ENCODE measurements at regions not wholly inside any gene's neighbourhood (a gene's known extent, or its start where the extent isn't known, plus 50 kb on each side); places are given as distances from the start of the nearest gene placed in this dataset.

- ATAC-seq: no peak
- no peak for DNase-seq
- intact Hi-C loops (cut with DNase I): no loop called here
Observed at GRCh38 chr20:50256577-50256976, 65.9 kb downstream of the CEBPB start.

DNA sequence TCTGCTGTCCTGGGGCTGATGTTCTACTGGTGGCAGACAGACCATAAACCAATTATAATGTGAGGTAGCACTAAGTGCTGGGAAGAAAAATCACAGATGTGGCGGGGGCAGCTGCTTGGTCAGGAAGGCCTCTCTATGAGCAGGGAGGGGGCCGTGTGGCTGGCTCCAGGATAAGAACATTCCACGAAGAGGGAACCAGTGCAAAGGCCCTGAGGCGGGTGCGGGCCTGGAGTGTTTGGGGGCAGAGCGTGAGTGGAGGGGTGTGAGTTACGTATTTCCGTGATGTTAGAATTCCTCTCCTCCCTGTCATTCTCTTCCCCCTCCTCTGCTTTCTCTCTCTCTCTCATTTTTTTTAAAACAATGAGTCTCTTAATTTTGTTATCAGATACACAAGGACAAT, 67.2 kb downstream of the CEBPB start:
- ATAC-seq (no peak), DNase-seq (no peak)
- intact Hi-C loops (cut with DNase I): no loop called here

GRCh38 chr20:50258790-50259483, 68.3 kb downstream of the CEBPB start:
- no peak for ATAC-seq
- DNase-seq: no peak
- intact Hi-C loops (cut with DNase I): no loop called here

DNA sequence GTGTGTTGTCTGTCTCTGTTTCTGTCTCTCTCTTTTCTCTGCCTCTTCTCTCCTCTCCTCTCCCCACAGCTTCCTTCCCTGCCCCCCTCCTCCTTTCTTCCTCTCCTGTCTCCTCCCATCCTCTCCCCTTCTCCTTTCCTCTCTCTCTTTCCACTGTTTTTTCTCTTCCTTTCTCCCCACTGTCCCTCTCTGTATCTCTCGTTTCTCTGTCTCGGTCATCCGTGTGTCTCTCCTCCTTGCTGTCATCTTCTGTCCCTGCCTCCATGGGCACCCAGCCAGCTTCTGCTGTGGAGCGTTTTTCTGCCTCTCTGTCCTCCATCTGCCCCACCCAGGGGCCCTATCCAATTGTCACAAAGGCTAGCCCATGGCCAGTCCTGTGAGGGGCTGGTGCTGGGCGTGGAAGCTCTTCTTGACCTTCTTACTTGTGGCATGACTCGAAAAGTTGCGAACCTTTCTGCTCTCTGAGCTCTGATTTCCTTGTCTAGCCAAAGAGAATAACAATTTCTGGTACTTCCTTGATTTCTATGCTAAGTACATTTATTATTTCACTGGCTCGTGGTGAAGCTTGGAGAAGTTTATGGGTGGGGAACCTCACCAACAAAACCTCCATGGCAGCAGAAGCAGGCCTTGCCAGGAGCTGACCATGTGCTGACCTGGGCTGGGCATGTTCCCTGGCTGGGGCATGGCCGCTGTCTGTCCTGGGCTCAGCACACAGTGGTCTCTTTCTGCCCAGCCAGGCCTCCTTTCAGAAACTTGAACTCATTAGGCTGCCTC, 69.3 kb downstream of the CEBPB start:
- peak; percentile 72 for DNase-seq
- peak; percentile 15 to 59 for ATAC-seq
- intact Hi-C loops (cut with DNase I): no loop called here

GRCh38 chr20:50260479-50261221, 70.0 kb downstream of the CEBPB start:
- DNase-seq (no peak), ATAC-seq (peak; percentile 36 to 58)
- intact Hi-C loops (cut with DNase I): no loop called here

DNA sequence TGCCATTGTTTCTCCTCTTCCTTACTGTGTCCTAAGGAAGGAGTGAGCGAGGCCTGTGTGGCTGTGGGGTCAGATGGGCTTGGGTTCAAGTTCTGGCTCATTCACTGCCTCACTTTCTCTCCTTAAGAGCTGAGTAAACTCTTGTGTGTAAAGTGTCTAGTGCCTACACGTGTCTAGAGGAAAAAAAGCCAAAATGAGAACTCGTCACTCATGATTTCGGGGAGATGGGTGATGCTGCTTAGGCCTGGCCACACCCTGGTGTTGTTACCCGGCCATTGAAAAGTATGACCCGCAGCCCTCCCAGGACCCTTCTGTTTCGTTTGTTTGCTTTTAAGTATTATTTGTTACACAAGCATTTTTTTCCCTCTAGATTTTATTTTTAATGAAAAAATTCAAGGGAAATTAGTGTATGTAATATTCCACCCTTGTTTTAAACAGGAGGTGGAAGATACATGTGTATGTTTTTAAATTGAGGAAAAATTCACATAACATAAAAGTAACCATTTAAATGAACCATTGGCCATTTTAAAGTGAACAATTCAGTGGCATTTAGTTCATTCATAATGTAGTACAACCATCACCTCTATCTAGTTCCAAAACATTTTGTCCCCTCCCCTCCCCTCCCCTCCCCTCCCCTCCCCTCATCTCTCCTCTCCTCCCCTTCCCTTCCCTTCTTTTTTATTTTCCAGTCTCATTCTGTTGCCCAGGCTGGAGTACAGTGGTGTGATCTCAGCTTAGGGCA, 71.0 kb downstream of the CEBPB start:
- ATAC-seq (no peak), DNase-seq (no peak)
- intact Hi-C loops (cut with DNase I): no loop called here

GRCh38 chr20:50263831-50264230, 73.2 kb downstream of the CEBPB start:
- DNase-seq (no peak), ATAC-seq (no peak)
- intact Hi-C loops (cut with DNase I): no loop called here

DNA sequence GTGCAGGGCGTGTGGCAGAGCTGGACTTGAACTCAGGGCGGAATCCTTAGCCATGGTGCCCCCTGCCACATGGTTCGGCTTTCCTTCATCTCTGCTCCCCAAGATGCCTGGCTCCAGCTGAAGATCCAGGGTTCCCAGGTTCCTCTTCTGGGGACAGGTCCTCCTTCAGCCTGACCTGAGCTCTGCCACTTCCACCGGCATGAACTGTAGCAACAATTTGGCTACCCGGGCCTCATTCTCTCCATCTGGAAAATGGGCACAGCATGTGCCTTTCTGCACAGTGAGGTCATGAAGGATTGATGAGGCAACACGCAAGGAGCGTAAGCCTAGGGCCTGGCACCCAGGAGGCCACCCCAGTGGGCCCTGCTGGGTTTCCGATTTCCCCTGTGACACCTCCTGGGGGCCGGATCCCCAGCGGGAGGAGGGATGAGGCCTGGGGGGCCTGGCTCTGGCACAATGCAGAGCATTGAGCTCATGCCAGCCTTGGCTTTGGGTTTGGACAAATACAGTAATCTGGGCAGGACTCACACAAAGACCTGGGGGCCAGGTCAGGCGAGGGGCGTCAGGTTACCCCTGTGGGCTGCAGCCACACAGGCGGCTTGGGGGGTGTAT, 74.0 kb downstream of the CEBPB start:
- DNase-seq: no peak
- intact Hi-C loops (cut with DNase I): no loop called here
- ATAC-seq: no peak

DNA sequence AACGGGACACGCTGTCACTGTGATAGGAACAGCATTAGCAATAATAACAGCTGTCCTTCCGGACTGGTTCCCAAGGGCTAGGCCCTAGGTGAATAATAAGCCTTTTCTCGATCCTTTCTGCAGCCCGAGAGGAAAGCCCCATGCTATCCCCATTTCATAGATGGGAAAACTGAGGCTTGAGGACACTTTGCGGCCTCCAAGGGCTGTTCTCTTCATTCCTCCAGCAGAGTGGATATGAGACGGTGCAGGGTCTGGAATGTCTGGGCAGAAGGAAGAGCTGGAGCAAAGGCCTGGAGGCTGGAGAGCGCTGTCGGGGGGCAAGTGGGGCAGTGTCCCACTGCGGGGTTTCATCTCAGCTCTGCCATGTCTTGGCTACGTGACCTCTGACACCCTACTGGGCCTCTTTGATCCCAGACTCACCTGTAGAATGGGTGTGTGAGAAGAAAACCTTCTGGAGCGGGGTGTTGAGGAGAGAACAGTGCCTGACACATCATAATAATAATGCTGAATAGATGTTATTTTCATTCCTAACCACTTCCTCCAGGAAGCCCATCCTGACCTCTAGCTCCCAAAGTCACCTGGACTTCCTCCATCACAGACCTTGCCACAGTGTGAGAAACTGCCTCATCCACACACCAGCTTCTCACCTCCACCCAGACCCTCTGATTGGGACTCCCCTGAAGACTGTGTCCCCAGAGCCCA, 74.8 kb downstream of the CEBPB start:
- DNase-seq (no peak), ATAC-seq (no peak)
- intact Hi-C loops (cut with DNase I): no loop called here

GRCh38 chr20:50266293-50267040, 75.8 kb downstream of the CEBPB start:
- ATAC-seq (peak in 1 of 2 donors; percentile 10), DNase-seq (no peak)
- intact Hi-C loops (cut with DNase I): no loop called here

GRCh38 chr20:50267041-50267865, 76.6 kb downstream of the CEBPB start:
- intact Hi-C loops (cut with DNase I): no loop called here
- peak; percentile 73 for DNase-seq
- peak; percentile 31 to 53 for ATAC-seq

DNA sequence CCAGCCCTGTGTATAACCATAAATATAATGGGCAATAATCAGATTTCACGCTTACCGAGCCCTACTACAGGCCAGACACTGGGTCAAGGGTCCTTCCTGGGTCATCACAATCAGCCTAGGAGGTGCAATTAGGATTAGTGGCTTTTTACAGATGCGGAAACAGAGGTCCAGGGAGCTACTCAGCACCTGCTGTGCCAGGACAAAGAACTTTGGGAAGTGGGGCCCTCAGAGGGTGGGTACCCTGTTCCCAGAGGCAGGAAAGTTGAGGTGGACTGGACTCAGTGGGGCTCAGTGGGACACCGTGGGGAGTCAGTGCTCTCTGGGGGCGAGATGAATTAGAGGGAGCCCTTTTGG, 77.2 kb downstream of the CEBPB start:
- ATAC-seq: no peak
- intact Hi-C loops (cut with DNase I): no loop called here

DNA sequence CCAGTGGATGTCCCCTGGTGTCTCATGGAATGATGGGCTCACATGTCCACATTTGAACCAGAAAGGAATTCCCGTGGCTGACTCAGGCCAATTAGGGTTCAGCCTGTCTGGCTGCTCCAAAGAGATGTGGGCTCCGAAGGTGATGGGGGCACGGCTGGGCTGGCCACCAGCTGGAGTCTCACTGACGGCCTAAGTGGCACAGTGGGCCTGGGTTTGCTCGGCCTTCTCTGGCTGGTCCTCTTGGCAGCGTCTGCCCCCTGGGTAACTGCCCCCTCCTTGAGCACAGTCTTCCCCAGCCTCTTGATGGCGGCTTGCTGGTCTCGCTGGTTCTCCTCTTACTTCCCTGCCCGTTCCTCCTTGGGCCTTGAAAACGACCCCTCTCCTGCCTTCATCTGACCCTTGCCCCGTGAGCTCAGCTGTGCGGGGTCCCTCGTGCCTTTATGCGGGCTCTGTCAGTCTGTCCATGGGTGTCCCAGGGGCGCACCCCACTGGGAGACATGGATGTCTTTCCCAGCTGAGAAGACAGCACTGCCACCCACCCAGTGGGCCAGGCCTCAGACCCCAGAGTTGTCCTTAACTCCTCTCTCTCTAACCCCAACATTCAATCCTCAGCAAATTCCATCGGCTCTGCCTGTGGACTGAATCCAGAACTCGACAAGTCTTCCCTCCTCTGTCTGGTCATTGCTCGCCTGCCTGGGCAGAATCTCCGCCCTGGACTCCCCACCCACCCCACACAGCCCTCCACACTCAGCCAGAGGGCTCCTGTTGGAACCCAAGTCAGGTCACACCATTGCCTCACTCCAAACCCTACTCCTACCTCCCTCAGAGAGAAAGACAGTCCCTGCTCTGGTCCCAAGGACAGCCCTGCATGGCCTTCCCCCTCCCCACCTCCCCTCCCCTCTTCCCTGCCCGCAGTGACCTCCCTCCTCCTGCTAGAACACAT, 78.7 kb downstream of the CEBPB start:
- intact Hi-C loops (cut with DNase I): loop anchor here (10.0 kb wide), 2 partner anchors 75 to 195 kb away; partner anchors contain the start of gene CEBPB (in 1 of the 2)
- ATAC-seq (no peak), DNase-seq (no peak)

More for the DNA sequence above, 77.2 kb downstream of the CEBPB start:
- DNase-seq: no peak

DNA sequence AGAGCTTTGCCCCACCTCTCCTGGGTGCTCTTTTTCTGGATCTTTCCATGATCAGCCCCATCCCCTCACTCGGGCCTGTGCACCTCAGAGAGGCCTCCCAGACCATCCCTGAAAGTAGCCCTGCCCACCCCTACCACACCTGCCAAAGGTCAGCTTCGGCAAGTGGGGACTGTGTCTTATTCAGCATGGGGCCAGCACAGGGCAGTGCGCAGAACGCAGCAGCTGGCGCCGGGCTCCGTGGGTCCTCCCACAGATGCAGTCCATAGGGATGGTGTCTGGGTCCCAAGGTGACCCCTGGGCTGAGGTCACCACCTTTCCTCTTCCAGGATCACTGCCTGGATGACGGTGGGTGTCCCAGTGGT, 79.4 kb downstream of the CEBPB start:
- no peak for DNase-seq
- ATAC-seq: no peak
- intact Hi-C loops (cut with DNase I): loop anchor here (10.0 kb wide), 2 partner anchors 75 to 195 kb away; partner anchors contain the start of gene CEBPB (in 1 of the 2)

DNA sequence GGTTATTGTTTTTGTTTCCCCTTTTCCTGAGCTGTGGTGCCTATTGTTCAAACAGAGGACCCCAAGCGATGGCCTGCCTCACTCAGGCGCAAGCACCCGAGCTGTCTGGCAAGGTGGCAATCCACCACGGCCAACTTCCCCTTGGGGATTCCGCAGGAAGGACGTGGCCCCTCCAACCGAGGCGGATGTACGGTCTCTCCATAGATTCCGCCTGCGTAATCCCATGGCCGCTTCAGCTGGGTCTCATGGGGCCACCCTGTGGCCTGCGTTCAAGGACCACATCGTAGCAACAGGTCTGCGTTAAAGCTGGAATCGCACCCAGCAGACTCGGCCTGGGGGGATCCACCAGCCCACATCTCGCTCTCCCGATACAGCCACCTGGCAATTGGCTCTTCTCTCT, 79.9 kb downstream of the CEBPB start:
- DNase-seq (no peak), ATAC-seq (peak in 1 of 2 donors; percentile 12)
- intact Hi-C loops (cut with DNase I): loop anchor here (10.0 kb wide), 2 partner anchors 76 to 194 kb away; partner anchors contain the start of gene CEBPB (in 1 of the 2)

- intact Hi-C loops (cut with DNase I): loop anchor here (10.0 kb wide), 2 partner anchors 76 to 194 kb away; partner anchors contain the start of gene CEBPB (in 1 of the 2)
- DNase-seq: no peak
- no peak for ATAC-seq
Observed at GRCh38 chr20:50271176-50271575, 80.5 kb downstream of the CEBPB start.

Data from left cardiac atrium (tissue), 4 donors.